ENCODE measurements at regions not wholly inside any gene's neighbourhood (a gene's known extent, or its start where the extent isn't known, plus 50 kb on each side); places are given as distances from the start of the nearest gene placed in this dataset. TPM values are rescaled to one million over a fixed set of nuclear protein-coding genes. Genes with fewer than 3 reads are reported as not detected.

DNA sequence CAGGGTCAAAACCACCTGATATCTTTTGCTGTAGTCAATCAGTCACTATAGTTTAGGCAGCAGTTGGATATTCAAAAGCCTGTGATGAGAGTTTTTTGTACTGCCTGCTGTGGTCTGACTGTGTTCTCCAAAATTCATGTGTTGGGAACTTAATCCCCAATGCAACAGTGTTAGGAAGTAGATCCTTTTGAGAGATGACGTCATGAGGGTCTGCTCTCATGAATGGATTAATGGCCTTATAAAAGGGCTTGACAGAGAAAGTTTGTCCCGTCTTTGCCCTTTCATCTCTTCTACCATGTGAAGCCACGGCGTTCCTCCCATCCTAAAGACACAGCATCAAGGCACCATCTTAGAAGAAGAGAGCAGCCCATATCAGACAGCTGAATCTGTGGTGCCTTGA is 50.8 kb upstream of the PDE3A start:
- Histone ChIP-seq H2AFZ (ENCODE audit: insufficient read depth, low read depth, low read length, poor library complexity, severe bottlenecking) (no peak overlapping the region), H3K4me3 (ENCODE audit: control extremely low read depth in 1 of 5, extremely low read depth in 1 of 5, insufficient read depth in 1 of 5, low read depth in 2 of 5, low read length in 4 of 5) (no peak overlapping the region), H3K4me1 (ENCODE audit: control insufficient read depth in 2 of 2, insufficient read depth in 2 of 2, low read length in 2 of 2) (no peaks in the 10 kb centered on the region), H3K79me2 (ENCODE audit: control insufficient read depth, insufficient read depth, low read length) (no peaks in the 10 kb centered on the region), H3K27ac (ENCODE audit: low read length in 2 of 2) (no peak overlapping the region), H3K27me3 (replicated peaks in 1 of 4; ENCODE audit: control extremely low read depth in 1 of 4, control insufficient read depth in 3 of 4, insufficient read depth in 4 of 4, low read length in 3 of 4) (no peaks in the 10 kb centered on the region), H3K9ac (ENCODE audit: low read length) (no peak overlapping the region), H4K20me1 (ENCODE audit: control insufficient read depth, insufficient read depth, low read length, poor library complexity, severe bottlenecking) (no peaks in the 10 kb centered on the region), H3K36me3 (replicated peaks in 1 of 2; ENCODE audit: control extremely low read depth in 1 of 2, control insufficient read depth in 1 of 2, extremely low read depth in 1 of 2, insufficient read depth in 2 of 2, low read length in 1 of 2) (no peaks in the 10 kb centered on the region), H3K4me2 (replicated peaks; ENCODE audit: low read depth, low read length, poor library complexity, severe bottlenecking) (no peak overlapping the region), H3K9me3 (ENCODE audit: control extremely low read depth in 1 of 3, control insufficient read depth in 2 of 3, insufficient read depth in 1 of 3, low read length in 2 of 3) (peaks cover 0 to 4% (median 0%) of the 10 kb centered on the region in 3 donors)
- ChIA-PET POLR2A (no interaction called here), CTCF (no interaction called here)
- no peaks in the 10 kb centered on the region for H3K27me3 Mint-ChIP-seq
- WGBS (ENCODE audit: insufficient coverage) = 97% methylated on average over 4 of the region's 4 CpGs
- no peaks in the 10 kb centered on the region for H3K4me1 Mint-ChIP-seq
- DNase-seq = no peak
- TF ChIP-seq EZH2 (IDR thresholded peaks at IDR 0.05; ENCODE audit: borderline replicate concordance, insufficient read depth, low read depth, low read length, poor library complexity, severe bottlenecking) = no peak
- TF ChIP-seq, protein P1, sequence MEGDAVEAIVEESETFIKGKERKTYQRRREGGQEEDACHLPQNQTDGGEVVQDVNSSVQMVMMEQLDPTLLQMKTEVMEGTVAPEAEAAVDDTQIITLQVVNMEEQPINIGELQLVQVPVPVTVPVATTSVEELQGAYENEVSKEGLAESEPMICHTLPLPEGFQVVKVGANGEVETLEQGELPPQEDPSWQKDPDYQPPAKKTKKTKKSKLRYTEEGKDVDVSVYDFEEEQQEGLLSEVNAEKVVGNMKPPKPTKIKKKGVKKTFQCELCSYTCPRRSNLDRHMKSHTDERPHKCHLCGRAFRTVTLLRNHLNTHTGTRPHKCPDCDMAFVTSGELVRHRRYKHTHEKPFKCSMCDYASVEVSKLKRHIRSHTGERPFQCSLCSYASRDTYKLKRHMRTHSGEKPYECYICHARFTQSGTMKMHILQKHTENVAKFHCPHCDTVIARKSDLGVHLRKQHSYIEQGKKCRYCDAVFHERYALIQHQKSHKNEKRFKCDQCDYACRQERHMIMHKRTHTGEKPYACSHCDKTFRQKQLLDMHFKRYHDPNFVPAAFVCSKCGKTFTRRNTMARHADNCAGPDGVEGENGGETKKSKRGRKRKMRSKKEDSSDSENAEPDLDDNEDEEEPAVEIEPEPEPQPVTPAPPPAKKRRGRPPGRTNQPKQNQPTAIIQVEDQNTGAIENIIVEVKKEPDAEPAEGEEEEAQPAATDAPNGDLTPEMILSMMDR (IDR thresholded peaks at IDR 0.05) = no peak
- H3K4me3 Mint-ChIP-seq = no peak overlapping the region
- no peak overlapping the region for H3K27ac Mint-ChIP-seq
- no peak for ATAC-seq (ENCODE audit: low read depth)
- no peaks in the 10 kb centered on the region for H3K9me3 Mint-ChIP-seq (ENCODE audit: insufficient read depth)
- intact Hi-C loops (cut with micrococcal nuclease) = no loop called here

Small RNA genes lying in the stretch of these regions (small RNA-seq; reads per million reads assigned to genes)
- not detected for gene RNU1-146P (ENCODE audit: insufficient read length, low read depth, low replicate concordance)

Data from B cell (primary cell).